Pancreas (tissue), 10 donors: ENCODE measurements at regions not wholly inside any gene's neighbourhood (a gene's known extent, or its start where the extent isn't known, plus 50 kb on each side); places are given as distances from the start of the nearest gene placed in this dataset.

Experiments
- ATAC-seq, 4 donors: fragments of 200-7000 bp; cut with Tn5 transposase; one replicate each; pipeline versions ENCODE4 v1.8.0 to v1.9.1; 2020; ENCODE audit warnings: mild to moderate bottlenecking in 4 of 4, moderate library complexity in 4 of 4
- DNase-seq, 6 donors: peaks; one replicate each; pipeline ENCODE4 v3.0.0-alpha.2; 2020
- FAIRE-seq: peaks from 2 replicates; lab custom pipeline; 2012; peaks lifted over from hg19 to GRCh38; lab: Jason Lieb, UNC
- H3K27ac ChIP-seq, 4 donors: fragments of 200-600 bp; sonication (generic); 1 replicate in 3 of 4; 2 replicates in 1 of 4; pipeline versions ENCODE4 v1.5.0 to v1.8.0; 2020
- H3K27me3 ChIP-seq, 4 donors: fragments of 200-600 bp; one replicate each; pipeline ENCODE4 v1.8.0; 2021
- H3K36me3 ChIP-seq, 3 donors: fragments of 200-600 bp; sonication (generic) in 1 of 3; one replicate each; pipeline versions ENCODE4 v1.5.0 to v1.8.0; 2020 to 2021
- H3K4me1 ChIP-seq, 3 donors: fragments of 200-600 bp; one replicate each; pipeline ENCODE4 v1.8.0; 2021
- H3K4me3 ChIP-seq, 4 donors: fragments of 200-600 bp; sonication (generic) in 2 of 4; one replicate each; pipeline versions ENCODE4 v1.5.0 to v1.8.0; 2020 to 2021
- H3K9me3 ChIP-seq, 4 donors: fragments of 200-600 bp; one replicate each; pipeline ENCODE4 v1.8.0; 2021
- WGBS, 2 donors: extraction: QIAGEN DNeasy Blood & Tissue Kit; methylation state at CpG; one replicate each; pipeline ENCODE4 v1.1.7; 2013; 5-methylcytosine and 5-hydroxymethylcytosine counted together
- intact Hi-C, 3 donors: fragments of 100-400 bp; cut with DNase I; formaldehyde crosslinking; loops; one replicate each; pipeline versions ENCODE4 v1.11.1 to v1.14.2; 2022
- TF ChIP-seq, protein P1 (sequence below), 4 donors: fragments of 200-600 bp; sonication (generic) in 3 of 4; IDR thresholded peaks; one replicate each; pipeline versions ENCODE4 v1.5.0 to v1.8.0; 2021; ENCODE audit warnings: antibody characterized with exemption in 4 of 4
- donor health status: healthy with polysubstance abuse.
- donor health status: DM: no; HTN: no; CAD: no; lungs with moderate emphysema.
- donor health status: DM: no; HTN: no; CAD: no.
- donor health status: control.
- donor health status: control.
- donor health status: Bipolar disorder and iron deficiency.
- donor health status: DM: yes; HTN: yes; CAD: no.
- donor health status: DM: no; HTN: no; CAD: no.
- donor health status: DM: no; HTN: no; CAD: no.
- donor health status: DM: yes; HTN: yes; CAD: no.

GRCh38 chr7:126119981-126120380 is 1132.8 kb downstream of the GRM8 start:
- ATAC-seq (no peak), FAIRE-seq (no peak), DNase-seq (no peak)
- Histone ChIP-seq H3K27me3 (no peaks in the 10 kb centered on the region), H3K4me1 (no peaks in the 10 kb centered on the region), H3K27ac (no peak overlapping the region), H3K36me3 (no peaks in the 10 kb centered on the region), H3K9me3 (no peaks in the 10 kb centered on the region), H3K4me3 (no peak overlapping the region)
- 12 to 13% methylated on average over 1 of the region's 1 CpG for WGBS, 2 donors
- TF ChIP-seq, protein P1, sequence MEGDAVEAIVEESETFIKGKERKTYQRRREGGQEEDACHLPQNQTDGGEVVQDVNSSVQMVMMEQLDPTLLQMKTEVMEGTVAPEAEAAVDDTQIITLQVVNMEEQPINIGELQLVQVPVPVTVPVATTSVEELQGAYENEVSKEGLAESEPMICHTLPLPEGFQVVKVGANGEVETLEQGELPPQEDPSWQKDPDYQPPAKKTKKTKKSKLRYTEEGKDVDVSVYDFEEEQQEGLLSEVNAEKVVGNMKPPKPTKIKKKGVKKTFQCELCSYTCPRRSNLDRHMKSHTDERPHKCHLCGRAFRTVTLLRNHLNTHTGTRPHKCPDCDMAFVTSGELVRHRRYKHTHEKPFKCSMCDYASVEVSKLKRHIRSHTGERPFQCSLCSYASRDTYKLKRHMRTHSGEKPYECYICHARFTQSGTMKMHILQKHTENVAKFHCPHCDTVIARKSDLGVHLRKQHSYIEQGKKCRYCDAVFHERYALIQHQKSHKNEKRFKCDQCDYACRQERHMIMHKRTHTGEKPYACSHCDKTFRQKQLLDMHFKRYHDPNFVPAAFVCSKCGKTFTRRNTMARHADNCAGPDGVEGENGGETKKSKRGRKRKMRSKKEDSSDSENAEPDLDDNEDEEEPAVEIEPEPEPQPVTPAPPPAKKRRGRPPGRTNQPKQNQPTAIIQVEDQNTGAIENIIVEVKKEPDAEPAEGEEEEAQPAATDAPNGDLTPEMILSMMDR (IDR thresholded peaks at IDR 0.05): no peak
- intact Hi-C loops: no loop called here

GRCh38 chr7:126103582-126103981 is 1149.2 kb downstream of the GRM8 start:
- H3K27me3 ChIP-seq: no peaks in the 10 kb centered on the region
- no peak overlapping the region for H3K4me3 ChIP-seq
- TF ChIP-seq, protein P1 (IDR thresholded peaks at IDR 0.05): no peak
- no peaks in the 10 kb centered on the region for H3K36me3 ChIP-seq
- DNase-seq: no peak
- no peak overlapping the region for H3K27ac ChIP-seq
- no peak for FAIRE-seq
- H3K4me1 ChIP-seq: no peaks in the 10 kb centered on the region
- H3K9me3 ChIP-seq: no peaks in the 10 kb centered on the region
- 8 to 17% methylated on average over 1 of the region's 1 CpG for whole genome bisulfite sequencing, 2 donors
- no peak for ATAC-seq
- intact Hi-C loops: no loop called here

- TF ChIP-seq, protein P1 (IDR thresholded peaks at IDR 0.05): no peak
- DNase-seq: no peak
- ATAC-seq: no peak
- Histone ChIP-seq H3K4me3 (no peak overlapping the region), H3K4me1 (no peaks in the 10 kb centered on the region), H3K27ac (no peak overlapping the region), H3K9me3 (no peaks in the 10 kb centered on the region), H3K27me3 (no peaks in the 10 kb centered on the region), H3K36me3 (no peaks in the 10 kb centered on the region)
- intact Hi-C loops: no loop called here
- FAIRE-seq: no peak
These were observed 1153.4 kb upstream of the POT1 start for GRCh38 chr7:126083014-126083413.

- FAIRE-seq: no peak
- H3K36me3 ChIP-seq: no peaks in the 10 kb centered on the region
- no peak overlapping the region for H3K4me3 ChIP-seq
- no peaks in the 10 kb centered on the region for H3K9me3 ChIP-seq
- no peak for ATAC-seq
- no peaks in the 10 kb centered on the region for H3K27me3 ChIP-seq
- no peak overlapping the region for H3K27ac ChIP-seq
- TF ChIP-seq, protein P1 (IDR thresholded peaks at IDR 0.05): no peak
- no peak for DNase-seq
- intact Hi-C loops: no loop called here
- H3K4me1 ChIP-seq: no peaks in the 10 kb centered on the region
These were observed 1150.0 kb upstream of the POT1 start for GRCh38 chr7:126079581-126079980.

GRCh38 chr7:126079151-126079550 is 1149.5 kb upstream of the POT1 start:
- no peak for FAIRE-seq
- no peak overlapping the region for H3K27ac ChIP-seq
- 68 to 70% methylated on average over 3 of the region's 3 CpGs for whole genome bisulfite sequencing, 2 donors

More at GRCh38 chr7:126079151-126079550, 1149.5 kb upstream of the POT1 start:
- Histone ChIP-seq H3K9me3 (no peaks in the 10 kb centered on the region), H3K36me3 (no peaks in the 10 kb centered on the region), H3K4me1 (no peaks in the 10 kb centered on the region), H3K27me3 (no peaks in the 10 kb centered on the region), H3K4me3 (no peak overlapping the region)
- DNase-seq (no peak), ATAC-seq (no peak)
- TF ChIP-seq, protein P1 (IDR thresholded peaks at IDR 0.05): no peak
- intact Hi-C loops: no loop called here
